HTERT RPE-1 (cell line): ENCODE measurements at regions not wholly inside any gene's neighbourhood (a gene's known extent, or its start where the extent isn't known, plus 50 kb on each side); places are given as distances from the start of the nearest gene placed in this dataset.

ENCODE experiments used
- in situ Hi-C: fragments of 300-500 bp; cut with MboI; formaldehyde crosslinking; loops from 4 replicates; pipeline ENCODE4 v1.14.3; 2020; ENCODE audit warnings: low sequenced_read_pairs

GRCh38 chr7:22589641-22590201 lies 89.7 kb upstream of the STEAP1B start:
- in situ Hi-C loops: no loop called here

- in situ Hi-C loops: no loop called here
Measured at GRCh38 chr7:22588351-22588750, 88.4 kb upstream of the STEAP1B start.

GRCh38 chr7:22587322-22587721 lies 87.3 kb upstream of the STEAP1B start:
- in situ Hi-C loops: no loop called here

GRCh38 chr7:22586786-22587140 lies 86.8 kb upstream of the STEAP1B start:
- in situ Hi-C loops: no loop called here

- in situ Hi-C loops: no loop called here
Measured at GRCh38 chr7:22586101-22586785, 86.3 kb upstream of the STEAP1B start.

- in situ Hi-C loops: no loop called here
Measured at GRCh38 chr7:22584179-22584578, 84.2 kb upstream of the STEAP1B start.

- in situ Hi-C loops: no loop called here
Measured at GRCh38 chr7:22582863-22583622, 83.1 kb upstream of the STEAP1B start.

GRCh38 chr7:22581099-22581498 lies 81.1 kb upstream of the STEAP1B start:
- in situ Hi-C loops: no loop called here

- in situ Hi-C loops: no loop called here
Measured at GRCh38 chr7:22579961-22580360, 80.0 kb upstream of the STEAP1B start.

- in situ Hi-C loops: no loop called here
Measured at GRCh38 chr7:22578007-22578733, 78.2 kb upstream of the STEAP1B start.

- in situ Hi-C loops: no loop called here
Measured at GRCh38 chr7:22577470-22578001, 77.5 kb upstream of the STEAP1B start.

- in situ Hi-C loops: no loop called here
Measured at GRCh38 chr7:22576612-22577469, 76.9 kb upstream of the STEAP1B start.

GRCh38 chr7:22574754-22575520 lies 74.9 kb upstream of the STEAP1B start:
- in situ Hi-C loops: loop anchor here (25.0 kb wide), 1 partner anchor 162 kb away; the partner anchor contains the start of gene IL6

GRCh38 chr7:22572937-22573336 lies 72.9 kb upstream of the STEAP1B start:
- in situ Hi-C loops: loop anchor here (25.0 kb wide), 1 partner anchor 164 kb away; the partner anchor contains the start of gene IL6

- in situ Hi-C loops: loop anchor here (25.0 kb wide), 1 partner anchor 165 kb away; the partner anchor contains the start of gene IL6
Measured at GRCh38 chr7:22572292-22572691, 72.3 kb upstream of the STEAP1B start.

GRCh38 chr7:22571766-22572165 lies 71.8 kb upstream of the STEAP1B start:
- in situ Hi-C loops: loop anchor here (25.0 kb wide), 1 partner anchor 166 kb away; the partner anchor contains the start of gene IL6

- in situ Hi-C loops: loop anchor here (25.0 kb wide), 1 partner anchor 168 kb away; the partner anchor contains the start of gene IL6
Measured at GRCh38 chr7:22569586-22570321, 69.8 kb upstream of the STEAP1B start.

GRCh38 chr7:22566592-22566991 lies 66.6 kb upstream of the STEAP1B start:
- in situ Hi-C loops: loop anchor here (25.0 kb wide), 1 partner anchor 171 kb away; the partner anchor contains the start of gene IL6
